ENCODE measurements at regions not wholly inside any gene's neighbourhood (a gene's known extent, or its start where the extent isn't known, plus 50 kb on each side); places are given as distances from the start of the nearest gene placed in this dataset.

GRCh38 chr22:23511627-23512347 is 68.3 kb downstream of the IGLL1 start:
- TF ChIP-seq CTCF (IDR thresholded peaks at IDR 0.05) (no peak), POLR2A (IDR thresholded peaks at IDR 0.05) (no peak)

All from lower leg skin (tissue), 3 donors.